Endothelial cell of umbilical vein (primary cell): ENCODE measurements at regions not wholly inside any gene's neighbourhood (a gene's known extent, or its start where the extent isn't known, plus 50 kb on each side); places are given as distances from the start of the nearest gene placed in this dataset.

Experiments
- BruUV-seq: library from RNA; stranded (reverse); fragments of 400-500 nt; replicated peaks from 2 replicates; lab custom pipeline; 2021; lab: Mats Ljungman, UMichigan
- CTCF ChIA-PET: fragments of 300-600, 350-600 bp; sonication (Branson Sonifier 250); formaldehyde crosslinking; loops from one replicate; lab custom pipeline; 2021; ENCODE audit warnings: antibody characterized with exemption, inconsistent platforms; lab: Charles Lee
- POLR2A ChIA-PET: fragments of 300-600, 350-600 bp; sonication (Branson Sonifier 250); formaldehyde crosslinking; loops from one replicate; lab custom pipeline; 2021; ENCODE audit warnings: antibody characterized with exemption, inconsistent platforms; lab: Charles Lee
- DNase-seq: peaks from one replicate; pipeline ENCODE4 v3.0.0-alpha.2; 2011; ENCODE audit warnings: low read depth, low spot score
- FAIRE-seq: peaks from 2 replicates; lab custom pipeline; 2011; peaks lifted over from hg19 to GRCh38; lab: Jason Lieb, UNC
- H2AFZ ChIP-seq: 2 replicates; pipeline ENCODE4 v1.6.0; 2012; ENCODE audit warnings: low read depth, low read length, control low read depth, inconsistent platforms
- H3K27ac ChIP-seq: 2 replicates; pipeline ENCODE4 v1.5.1; 2011; ENCODE audit warnings: low read depth, mild to moderate bottlenecking, control low read depth, low read length, moderate library complexity; ENCODE audit not compliant: insufficient read depth
- H3K27me3 ChIP-seq, 2 experiments: 2 replicates each; pipeline versions ENCODE4 v1.6.0 to v1.6.1; 2011; ENCODE audit warnings: low read length in 2 of 2, mixed read lengths in 1 of 2; ENCODE audit not compliant: control insufficient read depth in 2 of 2, insufficient read depth in 2 of 2
- H3K36me3 ChIP-seq, 2 experiments: 2 replicates in 1 of 2; 3 replicates in 1 of 2; pipeline ENCODE4 v1.5.1; 2011; ENCODE audit warnings: low read length in 2 of 2, mild to moderate bottlenecking in 1 of 2, moderate library complexity in 1 of 2; ENCODE audit not compliant: control insufficient read depth in 2 of 2, insufficient read depth in 2 of 2; ENCODE audit errors: extremely low read depth in 1 of 2
- H3K4me1 ChIP-seq: 3 replicates; pipeline ENCODE4 v1.5.1; 2011; ENCODE audit warnings: mild to moderate bottlenecking, low read length; ENCODE audit not compliant: control insufficient read depth, insufficient read depth; ENCODE audit errors: extremely low read depth
- H3K4me2 ChIP-seq: 2 replicates; pipeline ENCODE4 v1.6.1; 2011; ENCODE audit warnings: low read length, control low read depth, mixed read lengths; ENCODE audit not compliant: insufficient read depth
- H3K4me3 ChIP-seq, 3 experiments: fragments of 200-600 bp in 1 of 3; sonication (generic), shearing (Covaris generic) in 1 of 3; replicated peaks in 1 of 3; 2 replicates each; pipeline ENCODE4 v1.5.1; 2011 to 2016; ENCODE audit warnings: control low read depth in 3 of 3, low read length in 3 of 3, mild to moderate bottlenecking in 2 of 3, inconsistent platforms in 1 of 3, low read depth in 1 of 3, moderate library complexity in 1 of 3; ENCODE audit not compliant: insufficient read depth in 1 of 3
- H3K79me2 ChIP-seq: 2 replicates; pipeline ENCODE4 v1.6.0; 2012; ENCODE audit warnings: low read length, inconsistent platforms; ENCODE audit not compliant: control insufficient read depth, insufficient read depth
- H3K9ac ChIP-seq: replicated peaks from 2 replicates; pipeline ENCODE3; 2011; ENCODE audit warnings: low read length, control low read depth; ENCODE audit not compliant: insufficient read depth; ENCODE audit errors: extremely low read depth
- H3K9me1 ChIP-seq: replicated peaks from 3 replicates; pipeline ENCODE4 v1.6.0; 2011; ENCODE audit warnings: mild to moderate bottlenecking, low read length; ENCODE audit not compliant: control insufficient read depth, insufficient read depth; ENCODE audit errors: extremely low read depth
- H3K9me3 ChIP-seq: replicated peaks from 2 replicates; pipeline ENCODE4 v1.5.1; 2012; ENCODE audit warnings: low read length, inconsistent platforms; ENCODE audit not compliant: control insufficient read depth, insufficient read depth
- H4K20me1 ChIP-seq: replicated peaks from 2 replicates; pipeline ENCODE3; 2011; ENCODE audit warnings: mild to moderate bottlenecking, low read length; ENCODE audit not compliant: control insufficient read depth, insufficient read depth; ENCODE audit errors: extremely low read depth
- CTCF ChIP-seq, 2 donors: IDR thresholded peaks; 1 replicate in 1 of 2; 2 replicates in 1 of 2; pipeline ENCODE4 v1.5.1; 2011; ENCODE audit warnings: low read length in 2 of 2, mild to moderate bottlenecking in 2 of 2, moderate library complexity in 2 of 2, control low read depth in 1 of 2, inconsistent platforms in 1 of 2, low read depth in 1 of 2; ENCODE audit not compliant: insufficient read depth in 1 of 2; ENCODE audit errors: extremely low read depth in 1 of 2
- EZH2 ChIP-seq: IDR thresholded peaks from 2 replicates; pipeline ENCODE4 v1.6.1; 2012; ENCODE audit warnings: borderline replicate concordance, low read depth, mild to moderate bottlenecking, moderate library complexity, low read length, inconsistent platforms; ENCODE audit not compliant: severe bottlenecking
- FOS ChIP-seq: IDR thresholded peaks from 2 replicates; pipeline ENCODE4 v1.6.1; 2011; ENCODE audit warnings: mild to moderate bottlenecking, low read length, moderate library complexity, borderline replicate concordance; ENCODE audit not compliant: insufficient read depth
- GATA2 ChIP-seq: IDR thresholded peaks from 2 replicates; pipeline ENCODE4 v1.7.0; 2011; ENCODE audit warnings: low read depth, mild to moderate bottlenecking, moderate library complexity, mixed read lengths, low read length; ENCODE audit not compliant: insufficient read length, insufficient read depth
- JUN ChIP-seq: IDR thresholded peaks from 2 replicates; pipeline ENCODE4 v1.6.1; 2011; ENCODE audit warnings: borderline replicate concordance, low read depth; ENCODE audit not compliant: insufficient read length, insufficient read depth
- MAX ChIP-seq: IDR thresholded peaks from 2 replicates; pipeline ENCODE4 v1.6.1; 2011; ENCODE audit not compliant: insufficient read depth, insufficient read length
- MYC ChIP-seq: IDR thresholded peaks from one replicate; pipeline ENCODE4 v1.6.1; 2011; ENCODE audit warnings: mild to moderate bottlenecking, low read depth, low read length
- POLR2A ChIP-seq: IDR thresholded peaks from 2 replicates; pipeline ENCODE4 v1.6.1; 2012; ENCODE audit warnings: low read depth, mild to moderate bottlenecking, control low read depth, low read length
- POLR2AphosphoS5 ChIP-seq: IDR thresholded peaks from 2 replicates; pipeline ENCODE4 v1.6.1; 2012; ENCODE audit warnings: low read depth, mild to moderate bottlenecking, control low read depth, low read length, moderate library complexity; ENCODE audit not compliant: insufficient read depth
- dilution Hi-C: fragments of 300-500 bp; cut with MboI; formaldehyde crosslinking; loops from one replicate; pipeline ENCODE4 v1.15.0; 2019; ENCODE audit warnings: low sequenced_read_pairs; ENCODE audit not compliant: extremely low pct_ligation_motif_present
- intact Hi-C: fragments of 100-400 bp; cut with micrococcal nuclease; formaldehyde crosslinking; loops from one replicate; pipeline ENCODE4 v1.10.0; 2022

GRCh38 chr2:103977241-103977640 lies 876.7 kb upstream of the POU3F3 start:
- Histone ChIP-seq H2AFZ (no peak overlapping the region), H3K36me3 (no peaks in the 10 kb centered on the region), H3K27ac (no peak overlapping the region), H3K9me1 (no peaks in the 10 kb centered on the region), H3K9me3 (peaks cover 3% of the 10 kb centered on the region), H3K4me3 (no peak overlapping the region), H4K20me1 (no peaks in the 10 kb centered on the region), H3K9ac (no peak overlapping the region), H3K79me2 (no peaks in the 10 kb centered on the region), H3K4me2 (no peak overlapping the region), H3K27me3 (no peaks in the 10 kb centered on the region), H3K4me1 (no peaks in the 10 kb centered on the region)
- DNase-seq: no peak
- dilution Hi-C loops (no loop called here), intact Hi-C loops (no loop called here)
- ChIA-PET POLR2A (no interaction called here), CTCF (interaction anchor here (1.0 kb wide), 1 partner anchor 13 kb away, joined by 3 read pairs; no protein-coding TSS in a partner anchor)
- no peak for TF ChIP-seq EZH2
- no peak for TF ChIP-seq POLR2A
- TF ChIP-seq GATA2: no peak
- TF ChIP-seq FOS: no peak
- no peak for TF ChIP-seq POLR2AphosphoS5
- FAIRE-seq: no peak
- BruUV-seq: no TSS peak

GRCh38 chr2:103977668-103978067 lies 876.2 kb upstream of the POU3F3 start:
- Histone ChIP-seq H2AFZ (no peak overlapping the region), H3K79me2 (no peaks in the 10 kb centered on the region), H3K4me2 (no peak overlapping the region), H3K9me1 (no peaks in the 10 kb centered on the region), H3K27me3 (no peaks in the 10 kb centered on the region), H3K4me1 (no peaks in the 10 kb centered on the region), H3K36me3 (no peaks in the 10 kb centered on the region), H3K9ac (no peak overlapping the region), H4K20me1 (no peaks in the 10 kb centered on the region), H3K9me3 (peaks cover 4% of the 10 kb centered on the region), H3K4me3 (no peak overlapping the region), H3K27ac (no peak overlapping the region)
- POLR2A ChIA-PET: no interaction called here
- no peak for FAIRE-seq
- TF ChIP-seq MAX (no peak), GATA2 (no peak), MYC (no peak), POLR2A (no peak), JUN (no peak), POLR2AphosphoS5 (no peak), CTCF (IDR thresholded peaks at IDR 0.05; ENCODE audit: extremely low read depth in 1 of 2, insufficient read depth in 1 of 2, low read depth in 1 of 2, low read length in 2 of 2) (no peak), FOS (no peak), EZH2 (no peak)
- CTCF ChIA-PET: interaction anchor here (1.0 kb wide), 1 partner anchor 12 kb away, joined by 3 read pairs; no protein-coding TSS in a partner anchor
- dilution Hi-C loops: no loop called here
- intact Hi-C loops: no loop called here
- DNase-seq: no peak
- BruUV-seq: no TSS peak
